ENCODE measurements at regions not wholly inside any gene's neighbourhood (a gene's known extent, or its start where the extent isn't known, plus 50 kb on each side); places are given as distances from the start of the nearest gene placed in this dataset.

GRCh38 chr6:169944415-169944814 is 193.0 kb downstream of the ERMARD start (continued):
- TF ChIP-seq RFX5 (IDR thresholded peaks at IDR 0.05; ENCODE audit: low read length) (no peak), RAD21 (IDR thresholded peaks at IDR 0.05; ENCODE audit: low read length) (no peak)

- H3K27ac ChIP-seq (ENCODE audit: low read depth in 2 of 2, low read length in 1 of 2), result no peak overlapping the region
- H3K36me3 ChIP-seq (replicated peaks in 1 of 2; ENCODE audit: control insufficient read depth in 1 of 2, insufficient read depth in 2 of 2, low read length in 1 of 2), result no peaks in the 10 kb centered on the region
- H3K27me3 ChIP-seq (ENCODE audit: insufficient read depth), result no peaks in the 10 kb centered on the region
- no peaks in the 10 kb centered on the region for H3K9me2 ChIP-seq
- H3K79me2 ChIP-seq (ENCODE audit: insufficient read depth), result no peaks in the 10 kb centered on the region
- no peak for DNase-seq
- no peak overlapping the region for H3K9ac ChIP-seq
- H3K4me1 ChIP-seq (ENCODE audit: control insufficient read depth in 1 of 2, insufficient read depth in 2 of 2, low read depth in 1 of 2, low read length in 1 of 2), result peaks cover 0 to 24% of the 10 kb centered on the region in 2 experiments; a peak in 1 of 4 replicates
- ChIA-PET CTCF (interaction anchor here (0.7 to 1.5 kb wide), 3 partner anchors 112 to 509 kb away, joined by 3 to 4 read pairs (median 3); no protein-coding TSS in a partner anchor), POLR2A (no interaction called here)
- H3K4me2 ChIP-seq, result no peak overlapping the region
- no peaks in the 10 kb centered on the region for H4K20me1 ChIP-seq (ENCODE audit: insufficient read depth)
- H3F3A ChIP-seq (replicated peaks; ENCODE audit: insufficient read depth), result no peaks in the 10 kb centered on the region
- TF ChIP-seq REST (IDR thresholded peaks at IDR 0.05; ENCODE audit: low read depth, low read length) (no peak), RCOR1 (IDR thresholded peaks at IDR 0.05; ENCODE audit: low read length) (no peak), GATA2 (CRISPR knock-in tag; IDR thresholded peaks at IDR 0.05) (no peak), TEAD4 (IDR thresholded peaks at IDR 0.05; ENCODE audit: borderline replicate concordance, insufficient read depth) (no peak), MEF2A (IDR thresholded peaks at IDR 0.05; ENCODE audit: borderline replicate concordance, low read depth) (no peak), PBX3 (IDR thresholded peaks at IDR 0.05) (no peak), MXI1 (IDR thresholded peaks at IDR 0.05; ENCODE audit: low read depth, low read length) (no peak), GABPA (IDR thresholded peaks at IDR 0.05; ENCODE audit: low read depth) (no peak), USF1 (IDR thresholded peaks at IDR 0.05; ENCODE audit: borderline replicate concordance, low read depth) (no peak), FOXJ3 (CRISPR knock-in tag; IDR thresholded peaks at IDR 0.05) (no peak), POLR2AphosphoS5 (IDR thresholded peaks at IDR 0.05; ENCODE audit: low read depth, low read length) (no peak), RAD21 (IDR thresholded peaks at IDR 0.05; ENCODE audit: low read length) (no peak), EP300 (IDR thresholded peaks at IDR 0.05; ENCODE audit: borderline replicate concordance in 1 of 2, low read depth in 1 of 2, low read length in 1 of 2) (no peak), TAF1 (IDR thresholded peaks at IDR 0.05; ENCODE audit: borderline replicate concordance, low read depth, low read length) (no peak), SIN3A (IDR thresholded peaks at IDR 0.05; ENCODE audit: borderline replicate concordance, low read depth, low read length) (no peak), ZBTB33 (IDR thresholded peaks at IDR 0.05; ENCODE audit: borderline replicate concordance, low read depth) (no peak), JUND (IDR thresholded peaks at IDR 0.05) (no peak), RXRA (IDR thresholded peaks at IDR 0.05; ENCODE audit: borderline replicate concordance, low read depth) (no peak)
- TF ChIP-seq, protein P1, sequence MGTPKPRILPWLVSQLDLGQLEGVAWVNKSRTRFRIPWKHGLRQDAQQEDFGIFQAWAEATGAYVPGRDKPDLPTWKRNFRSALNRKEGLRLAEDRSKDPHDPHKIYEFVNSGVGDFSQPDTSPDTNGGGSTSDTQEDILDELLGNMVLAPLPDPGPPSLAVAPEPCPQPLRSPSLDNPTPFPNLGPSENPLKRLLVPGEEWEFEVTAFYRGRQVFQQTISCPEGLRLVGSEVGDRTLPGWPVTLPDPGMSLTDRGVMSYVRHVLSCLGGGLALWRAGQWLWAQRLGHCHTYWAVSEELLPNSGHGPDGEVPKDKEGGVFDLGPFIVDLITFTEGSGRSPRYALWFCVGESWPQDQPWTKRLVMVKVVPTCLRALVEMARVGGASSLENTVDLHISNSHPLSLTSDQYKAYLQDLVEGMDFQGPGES (IDR thresholded peaks at IDR 0.05; ENCODE audit: low read depth, low read length), result no peak
- H3K4me3 ChIP-seq (ENCODE audit: low read depth in 2 of 2, low read length in 1 of 2), result no peak overlapping the region
- no peaks in the 10 kb centered on the region for H3K9me3 ChIP-seq
- H2AFZ ChIP-seq (ENCODE audit: low read depth), result no peak overlapping the region
These were observed 192.6 kb downstream of the ERMARD start for GRCh38 chr6:169944061-169944337.

All from SK-N-SH (cell line).